PC-3 (cell line): ENCODE measurements at regions not wholly inside any gene's neighbourhood (a gene's known extent, or its start where the extent isn't known, plus 50 kb on each side); places are given as distances from the start of the nearest gene placed in this dataset.

Source experiments
- ATAC-seq: fragments of 200-7000 bp; cut with Tn5 transposase; 2 replicates; pipeline ENCODE4 v1.9.1; 2020; ENCODE audit warnings: mild to moderate bottlenecking, moderate library complexity
- BruUV-seq: library from RNA; stranded (reverse); fragments of 400-500 nt; replicated peaks from 2 replicates; lab custom pipeline; 2021; lab: Mats Ljungman, UMichigan
- CTCF ChIA-PET: fragments of 300-600 bp; sonication (Branson Sonifier 250); formaldehyde crosslinking; loops from one replicate; lab custom pipeline; 2022; ENCODE audit warnings: antibody characterized with exemption; lab: Charles Lee
- POLR2A ChIA-PET: fragments of 300-600 bp; sonication (Branson Sonifier 250); formaldehyde crosslinking; loops from one replicate; lab custom pipeline; 2022; ENCODE audit warnings: antibody characterized with exemption; ENCODE audit not compliant: unreplicated experiment; lab: Charles Lee
- DNase-seq: peaks from one replicate; pipeline ENCODE4 v3.0.0-alpha.2; 2015
- H2AFZ ChIP-seq: fragments of 300-600 bp; sonication (generic); 2 replicates; pipeline ENCODE4 v1.6.0; 2016; ENCODE audit warnings: antibody characterized with exemption, low read length
- H3F3A ChIP-seq: fragments of 300-600 bp; sonication (generic); one replicate; pipeline ENCODE4 v1.6.0; 2017; ENCODE audit warnings: antibody characterized with exemption, low read length, control low read depth, mild to moderate bottlenecking; ENCODE audit not compliant: unreplicated experiment
- H3K27ac ChIP-seq: fragments of 300-600 bp; sonication (generic); 2 replicates; pipeline ENCODE4 v1.5.1; 2016; ENCODE audit warnings: mild to moderate bottlenecking, low read length
- H3K27me3 ChIP-seq: fragments of 300-600 bp; sonication (generic); 2 replicates; pipeline ENCODE4 v1.6.1; 2016; ENCODE audit warnings: low read length, mixed read lengths
- H3K36me3 ChIP-seq: fragments of 300-600 bp; sonication (generic); 2 replicates; pipeline ENCODE4 v1.6.1; 2016; ENCODE audit warnings: low read depth, mixed run types, low read length, mixed read lengths
- H3K4me1 ChIP-seq: fragments of 300-600 bp; sonication (generic); 2 replicates; pipeline ENCODE4 v1.5.1; 2016; ENCODE audit warnings: low read length; ENCODE audit not compliant: insufficient read depth
- H3K4me2 ChIP-seq: fragments of 300-600 bp; sonication (generic); 2 replicates; pipeline ENCODE4 v1.6.0; 2016; ENCODE audit warnings: low read length
- H3K4me3 ChIP-seq: fragments of 300-600 bp; sonication (generic); 2 replicates; pipeline ENCODE4 v1.5.1; 2016; ENCODE audit warnings: mild to moderate bottlenecking, low read length, mixed read lengths
- H3K79me2 ChIP-seq: fragments of 300-600 bp; sonication (generic); 2 replicates; pipeline ENCODE4 v1.6.1; 2017; ENCODE audit warnings: low read length, mixed read lengths
- H3K9ac ChIP-seq: fragments of 300-600 bp; sonication (generic); 2 replicates; pipeline ENCODE4 v1.6.0; 2016; ENCODE audit warnings: mild to moderate bottlenecking, low read length
- H3K9me2 ChIP-seq: fragments of 300-600 bp; sonication (generic); replicated peaks from 2 replicates; pipeline ENCODE4 v1.6.1; 2016; ENCODE audit warnings: mixed run types, low read length, mixed read lengths
- H3K9me3 ChIP-seq: fragments of 300-600 bp; sonication (generic); 2 replicates; pipeline ENCODE4 v1.6.1; 2016; ENCODE audit warnings: low read length, mixed read lengths
- H4K20me1 ChIP-seq: fragments of 300-600 bp; sonication (generic); 2 replicates; pipeline ENCODE4 v1.6.1; 2016; ENCODE audit warnings: low read length, mixed read lengths
- EZH2 ChIP-seq: fragments of 300-600 bp; sonication (generic); IDR thresholded peaks from one replicate; pipeline ENCODE4 v1.6.1; 2017; ENCODE audit warnings: antibody characterized with exemption, mild to moderate bottlenecking, low read length; ENCODE audit not compliant: unreplicated experiment
- EZH2phosphoT487 ChIP-seq: fragments of 300-600 bp; sonication (generic); IDR thresholded peaks from 2 replicates; pipeline ENCODE4 v1.6.1; 2018; ENCODE audit warnings: mild to moderate bottlenecking, antibody characterized with exemption, low read length, borderline replicate concordance
- intact Hi-C: fragments of 100-400 bp; cut with micrococcal nuclease; formaldehyde crosslinking; loops from 2 replicates; pipeline ENCODE4 v1.9.0; 2023
- TF ChIP-seq, protein P1 (sequence below): fragments of 300-600 bp; sonication (generic); conservative IDR thresholded peaks from 2 replicates; pipeline ENCODE4 v1.5.1; 2017; ENCODE audit warnings: antibody characterized with exemption, low read depth, mild to moderate bottlenecking, low read length

DNA sequence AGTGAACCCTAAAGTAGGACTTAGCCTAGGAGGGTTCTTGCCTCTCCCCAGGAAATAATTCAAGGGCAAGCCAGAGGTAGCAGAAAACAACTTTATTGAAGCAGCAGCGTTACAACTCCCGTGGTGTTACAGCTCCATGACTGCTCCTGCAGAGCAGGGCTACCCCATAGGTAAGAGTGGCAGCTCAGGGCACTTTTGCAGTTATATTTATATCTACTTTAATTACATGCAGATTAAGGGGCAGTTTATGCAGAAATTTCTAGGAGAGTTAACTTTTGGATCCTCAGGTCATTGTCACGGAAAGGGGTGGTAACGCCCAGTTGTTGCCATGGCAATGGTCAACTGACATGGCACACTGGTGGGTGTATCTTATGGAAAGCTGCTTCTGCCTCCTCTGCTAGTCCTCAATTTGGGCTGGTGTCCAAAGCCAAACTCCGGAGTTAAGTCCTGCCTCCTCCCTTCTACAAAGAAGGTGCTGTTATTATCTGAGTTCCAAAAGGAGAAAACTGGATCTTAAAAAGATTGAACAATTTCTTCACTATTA is 1413.0 kb downstream of the DSC3 start:
- no TSS peak for BruUV-seq
- Histone ChIP-seq H4K20me1 (no peaks in the 10 kb centered on the region), H3F3A (no peaks in the 10 kb centered on the region), H3K79me2 (no peaks in the 10 kb centered on the region), H3K4me3 (no peak overlapping the region), H2AFZ (no peak overlapping the region), H3K9ac (no peak overlapping the region), H3K36me3 (no peaks in the 10 kb centered on the region), H3K9me3 (no peaks in the 10 kb centered on the region), H3K4me2 (no peak overlapping the region), H3K4me1 (no peaks in the 10 kb centered on the region), H3K27ac (no peak overlapping the region), H3K9me2 (no peaks in the 10 kb centered on the region), H3K27me3 (no peaks in the 10 kb centered on the region)
- intact Hi-C loops: no loop called here
- ATAC-seq: no peak
- POLR2A ChIA-PET: no interaction called here
- CTCF ChIA-PET: no interaction called here
- no peak for DNase-seq
- TF ChIP-seq EZH2phosphoT487 (no peak), EZH2 (no peak)
- TF ChIP-seq, protein P1, sequence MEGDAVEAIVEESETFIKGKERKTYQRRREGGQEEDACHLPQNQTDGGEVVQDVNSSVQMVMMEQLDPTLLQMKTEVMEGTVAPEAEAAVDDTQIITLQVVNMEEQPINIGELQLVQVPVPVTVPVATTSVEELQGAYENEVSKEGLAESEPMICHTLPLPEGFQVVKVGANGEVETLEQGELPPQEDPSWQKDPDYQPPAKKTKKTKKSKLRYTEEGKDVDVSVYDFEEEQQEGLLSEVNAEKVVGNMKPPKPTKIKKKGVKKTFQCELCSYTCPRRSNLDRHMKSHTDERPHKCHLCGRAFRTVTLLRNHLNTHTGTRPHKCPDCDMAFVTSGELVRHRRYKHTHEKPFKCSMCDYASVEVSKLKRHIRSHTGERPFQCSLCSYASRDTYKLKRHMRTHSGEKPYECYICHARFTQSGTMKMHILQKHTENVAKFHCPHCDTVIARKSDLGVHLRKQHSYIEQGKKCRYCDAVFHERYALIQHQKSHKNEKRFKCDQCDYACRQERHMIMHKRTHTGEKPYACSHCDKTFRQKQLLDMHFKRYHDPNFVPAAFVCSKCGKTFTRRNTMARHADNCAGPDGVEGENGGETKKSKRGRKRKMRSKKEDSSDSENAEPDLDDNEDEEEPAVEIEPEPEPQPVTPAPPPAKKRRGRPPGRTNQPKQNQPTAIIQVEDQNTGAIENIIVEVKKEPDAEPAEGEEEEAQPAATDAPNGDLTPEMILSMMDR: no peak

DNA sequence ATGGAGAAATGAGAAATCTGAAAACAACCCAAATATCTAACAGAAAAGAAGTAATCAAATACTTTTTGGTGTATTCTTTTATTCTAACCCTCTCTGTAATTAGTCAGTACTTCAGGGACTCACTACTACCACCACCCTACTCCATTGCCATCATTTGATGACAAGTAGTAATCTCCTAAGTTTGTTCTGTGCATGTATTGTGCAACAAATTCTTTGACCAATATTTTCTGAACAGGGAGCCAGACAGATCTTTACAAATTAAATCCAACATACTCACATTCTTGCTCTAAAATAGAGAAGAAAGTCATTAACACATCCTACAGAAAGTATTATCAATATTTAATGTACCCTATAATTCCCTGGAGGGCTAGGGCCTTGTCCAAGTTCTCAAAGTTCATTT is 1416.4 kb downstream of the DSC3 start:
- no peaks in the 10 kb centered on the region for H3K79me2 ChIP-seq
- H3K9me2 ChIP-seq: no peaks in the 10 kb centered on the region
- H3F3A ChIP-seq: no peaks in the 10 kb centered on the region
- no peaks in the 10 kb centered on the region for H3K36me3 ChIP-seq
- no peak for DNase-seq
- no TSS peak for BruUV-seq
- no peak overlapping the region for H3K9ac ChIP-seq
- no peaks in the 10 kb centered on the region for H4K20me1 ChIP-seq
- ATAC-seq: no peak
- intact Hi-C loops: no loop called here
- ChIA-PET POLR2A (interaction anchor here (0.6 kb wide), 1 partner anchor 232 kb away, joined by 3 read pairs; no protein-coding TSS in a partner anchor), CTCF (no interaction called here)
- no peak overlapping the region for H3K4me3 ChIP-seq
- H3K27me3 ChIP-seq: no peaks in the 10 kb centered on the region
- H3K4me1 ChIP-seq: no peaks in the 10 kb centered on the region
- no peak overlapping the region for H3K27ac ChIP-seq
- H3K9me3 ChIP-seq: no peaks in the 10 kb centered on the region
- TF ChIP-seq, protein P1: no peak
- H2AFZ ChIP-seq: no peak overlapping the region
- no peak overlapping the region for H3K4me2 ChIP-seq

DNA sequence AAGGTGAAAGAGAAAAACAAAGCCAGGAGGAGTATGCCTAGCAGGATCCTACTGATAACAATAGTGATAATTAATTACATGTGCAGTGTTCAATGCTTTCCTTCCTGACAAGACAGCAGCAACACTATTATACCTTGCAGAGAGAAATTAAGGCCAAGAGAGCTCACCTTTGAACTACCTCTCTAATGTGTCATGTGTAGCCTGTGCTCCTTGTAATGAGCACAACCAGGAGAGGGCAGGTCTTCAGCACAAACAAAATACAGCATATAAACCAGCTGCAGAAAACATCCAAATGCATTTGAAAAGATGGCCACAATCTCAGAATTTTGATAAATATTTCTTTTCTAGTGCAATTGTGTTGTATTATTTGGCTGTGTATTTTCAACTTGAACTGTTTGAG is 1425.7 kb downstream of the DSC3 start:
- peak; percentile 37; the same call in 1 of the 2 replicates for ATAC-seq
- BruUV-seq: no TSS peak
- no peak overlapping the region for H3K4me3 ChIP-seq

More for the DNA sequence above, 1425.7 kb downstream of the DSC3 start:
- H3K36me3 ChIP-seq: no peaks in the 10 kb centered on the region
- no peaks in the 10 kb centered on the region for H3K9me3 ChIP-seq
- no peak for DNase-seq
- no peaks in the 10 kb centered on the region for H4K20me1 ChIP-seq
- no peaks in the 10 kb centered on the region for H3K79me2 ChIP-seq
- H3K27me3 ChIP-seq: no peaks in the 10 kb centered on the region
- no peaks in the 10 kb centered on the region for H3K4me1 ChIP-seq
- H3K27ac ChIP-seq: no peak overlapping the region
- intact Hi-C loops: loop anchor here (10.0 kb wide), 1 partner anchor 658 kb away; no protein-coding TSS in a partner anchor
- ChIA-PET POLR2A (no interaction called here), CTCF (interaction anchor here (0.7 kb wide), 1 partner anchor 1273 kb away, joined by 3 read pairs; no protein-coding TSS in a partner anchor)
- H3K9me2 ChIP-seq: no peaks in the 10 kb centered on the region
- no peak overlapping the region for H2AFZ ChIP-seq
- no peaks in the 10 kb centered on the region for H3F3A ChIP-seq
- no peak overlapping the region for H3K9ac ChIP-seq
- TF ChIP-seq EZH2: no peak
- TF ChIP-seq, protein P1: 0 out of 2 replicates have a peak, but pooled peaks have one; percentile 12
- no peak overlapping the region for H3K4me2 ChIP-seq
